C4-2B (cell line): ENCODE measurements at regions not wholly inside any gene's neighbourhood (a gene's known extent, or its start where the extent isn't known, plus 50 kb on each side); places are given as distances from the start of the nearest gene placed in this dataset.

Source experiments
- CTCF ChIP-seq: fragments of 450-650 bp; conservative IDR thresholded peaks from 2 replicates; pipeline ENCODE4 v1.5.1; 2017; ENCODE audit warnings: mild to moderate bottlenecking
- ZFX ChIP-seq: fragments of 450-650 bp; IDR thresholded peaks from 2 replicates; pipeline ENCODE4 v1.6.1; 2017

- TF ChIP-seq CTCF (no peak), ZFX (no peak)
Measured at GRCh38 chr14:27917896-27918295, 848.7 kb upstream of the FOXG1 start.
